HG02840 (cell line): ENCODE measurements at regions not wholly inside any gene's neighbourhood (a gene's known extent, or its start where the extent isn't known, plus 50 kb on each side); places are given as distances from the start of the nearest gene placed in this dataset.

ENCODE experiments used
- ATAC-seq: cut with Tn5 transposase; IDR thresholded peaks from one replicate; pipeline ENCODE4 v1.9.1; 2021; ENCODE audit warnings: mild to moderate bottlenecking, moderate library complexity, moderate number of reproducible peaks; ENCODE audit not compliant: unreplicated experiment, low FRiP score

DNA sequence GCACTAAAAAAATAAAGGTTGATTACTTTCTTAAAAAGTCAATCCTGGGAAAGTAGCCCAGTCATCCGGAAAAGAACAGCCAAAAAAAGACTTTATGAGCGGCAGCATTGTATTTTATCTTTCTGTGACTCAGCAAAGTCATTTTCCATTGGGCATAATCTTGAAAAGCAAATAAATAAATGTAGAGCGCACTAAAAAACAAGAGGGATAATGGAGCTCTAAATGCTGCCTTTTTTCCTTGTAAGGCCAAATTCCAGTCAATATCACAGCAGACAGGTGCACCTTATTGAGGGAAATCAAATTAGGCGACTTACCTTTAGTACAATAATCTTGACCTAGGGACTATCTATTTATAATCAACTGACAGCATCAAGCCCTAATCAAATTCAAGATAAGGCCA is 266.8 kb downstream of the MTRR start:
- ATAC-seq = no peak

DNA sequence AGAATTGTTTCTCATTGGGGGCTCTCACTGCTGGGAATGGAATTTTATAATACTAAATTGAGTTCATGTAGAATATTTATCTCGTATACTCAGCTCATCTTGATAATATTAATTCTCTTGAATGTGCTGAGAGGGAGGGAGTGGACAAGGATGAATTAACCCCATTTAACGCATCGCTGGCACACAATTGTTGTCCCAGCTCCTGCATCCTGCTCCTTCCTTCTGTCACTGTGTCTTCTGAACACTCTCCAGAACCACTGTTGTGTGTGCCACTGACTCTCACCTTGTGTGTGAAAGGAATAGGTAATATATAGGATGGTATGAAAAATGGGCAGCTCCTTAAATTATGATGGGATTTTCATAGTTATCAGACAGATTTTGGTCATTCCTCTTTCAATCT is 267.3 kb downstream of the MTRR start:
- ATAC-seq = no peak

DNA sequence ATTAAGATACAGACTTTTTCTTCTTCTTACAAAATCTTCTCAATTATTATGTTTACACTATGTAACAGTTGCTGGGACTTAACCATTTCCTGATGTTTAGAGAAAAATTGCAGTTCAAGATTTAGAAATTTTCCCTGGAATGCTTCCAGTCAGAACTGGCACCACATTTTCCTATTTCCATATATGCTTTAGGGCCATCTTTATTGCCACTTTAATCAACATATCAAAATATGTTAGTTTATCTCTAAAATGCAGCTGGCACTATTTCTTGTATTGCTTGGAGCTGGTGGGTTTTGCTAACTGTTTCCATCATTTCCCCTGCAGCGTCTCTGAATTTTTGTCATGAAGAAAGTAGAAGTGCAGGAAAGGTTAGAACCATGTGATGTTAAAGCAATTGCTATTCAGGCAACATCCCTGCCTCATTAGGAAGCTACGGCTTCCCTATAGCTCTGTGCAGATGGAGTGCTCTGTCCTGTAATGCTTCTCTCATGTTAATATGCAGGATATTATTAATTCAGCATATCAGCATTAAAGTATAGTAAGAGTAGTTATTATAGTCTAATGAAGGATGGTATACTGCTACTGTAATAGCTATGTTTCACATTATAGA is 269.1 kb downstream of the MTRR start:
- ATAC-seq = no peak

DNA sequence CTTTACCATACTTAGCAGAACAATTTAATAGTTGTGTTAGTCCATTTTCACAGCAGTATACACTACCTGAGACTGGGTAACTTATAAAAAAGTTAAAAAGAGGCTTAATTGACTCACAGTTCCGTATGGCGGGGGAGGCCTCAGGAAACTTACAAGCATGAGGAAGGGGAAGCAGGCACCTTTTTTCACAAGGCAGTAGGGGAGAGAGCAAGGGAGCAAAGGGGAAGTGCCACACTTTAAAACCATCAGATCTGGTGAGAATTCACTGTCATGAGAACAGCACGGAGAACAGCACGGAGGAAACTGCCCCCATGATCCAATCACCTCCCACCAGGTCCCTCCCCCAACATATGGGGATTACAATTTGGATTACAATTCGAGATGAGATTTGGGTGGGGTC is 269.9 kb downstream of the MTRR start:
- ATAC-seq = no peak

DNA sequence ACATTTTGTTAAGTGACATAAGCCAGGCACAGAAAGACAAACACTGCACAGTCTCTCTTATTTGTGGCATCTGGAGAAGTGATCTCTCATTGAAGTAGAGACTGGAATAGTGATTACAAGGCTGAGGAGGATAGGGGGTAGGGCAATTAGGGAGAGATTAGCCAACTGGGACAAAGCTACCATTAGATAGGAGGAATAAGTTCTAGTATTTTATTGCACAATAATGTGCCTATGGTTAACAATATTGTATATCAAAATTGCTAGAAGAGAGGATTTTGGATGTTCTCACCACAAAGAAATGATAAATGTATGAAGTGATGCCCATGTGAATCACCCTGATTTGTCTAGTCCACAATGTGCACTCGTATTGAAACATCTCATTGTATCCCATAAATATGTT is 281.8 kb downstream of the MTRR start:
- no peak for ATAC-seq

DNA sequence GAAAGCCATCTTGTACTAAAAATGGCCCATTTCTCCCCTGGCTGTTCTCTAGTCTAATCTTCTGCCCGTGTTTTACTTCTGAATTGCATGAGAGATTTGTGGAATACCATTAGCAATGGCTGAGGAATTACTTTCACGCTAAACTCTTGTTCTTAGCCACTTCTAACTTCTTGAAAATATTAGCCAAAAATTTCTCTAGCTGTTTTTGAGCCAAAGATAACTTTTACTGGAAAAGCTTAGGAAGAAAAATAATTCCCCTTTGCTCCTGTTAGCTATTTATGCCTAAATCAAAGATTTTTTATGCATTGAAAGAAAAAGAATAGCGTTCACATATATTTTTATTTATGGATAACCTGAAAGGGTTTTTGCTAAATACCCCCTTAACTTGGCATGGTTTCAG is 287.8 kb downstream of the MTRR start:
- ATAC-seq = no peak

DNA sequence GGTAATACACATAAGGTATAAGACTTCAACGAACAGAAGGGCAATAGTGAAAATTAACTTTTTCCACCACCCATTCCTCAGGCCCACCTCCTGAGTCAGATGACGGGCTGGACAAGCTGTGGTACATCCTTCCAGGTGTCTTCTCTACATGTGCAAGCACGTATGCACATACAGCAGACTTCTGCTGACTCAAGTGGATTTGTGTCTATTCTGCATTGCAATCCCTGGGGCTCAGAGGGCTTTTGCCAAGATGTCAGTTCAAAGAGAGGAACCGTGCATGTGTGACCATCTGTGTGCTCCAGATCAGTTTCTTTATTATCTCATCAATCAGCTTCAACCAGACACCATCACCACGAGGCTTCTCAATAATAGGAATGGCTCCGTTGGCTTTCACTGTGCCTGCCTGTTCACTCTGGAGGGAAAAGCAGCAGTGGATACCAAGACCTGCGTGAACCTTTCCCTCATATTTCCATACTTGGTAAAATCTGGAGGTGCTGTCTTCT is 288.4 kb downstream of the MTRR start:
- no peak for ATAC-seq

DNA sequence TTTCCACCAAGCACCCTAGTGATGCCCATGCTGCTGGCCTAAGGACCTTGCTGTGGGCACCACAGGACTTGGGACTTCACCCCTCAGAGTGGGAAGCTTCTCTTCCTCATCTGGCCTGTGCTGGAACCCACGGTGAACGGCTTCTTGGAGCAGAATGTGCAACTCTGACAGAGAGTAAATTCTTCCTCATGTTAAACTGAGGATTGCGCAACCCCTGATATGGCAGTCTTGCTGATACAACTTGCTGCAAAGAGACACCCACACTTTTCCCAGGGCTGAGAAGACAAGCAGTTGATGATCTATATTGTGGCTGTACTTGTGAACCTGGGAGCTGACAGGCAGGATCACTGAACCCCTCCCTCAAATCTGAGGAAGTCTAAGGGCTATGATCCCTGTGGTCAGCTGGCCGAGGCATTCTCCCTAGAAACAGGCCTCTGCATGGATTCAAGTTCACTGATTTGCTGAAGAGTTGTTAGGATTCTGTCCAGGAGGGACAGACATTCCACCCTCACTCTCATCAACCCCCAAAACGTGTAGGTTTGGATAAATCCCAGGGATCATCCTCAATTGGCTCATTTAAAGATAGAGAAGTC is 307.2 kb downstream of the MTRR start:
- no peak for ATAC-seq

DNA sequence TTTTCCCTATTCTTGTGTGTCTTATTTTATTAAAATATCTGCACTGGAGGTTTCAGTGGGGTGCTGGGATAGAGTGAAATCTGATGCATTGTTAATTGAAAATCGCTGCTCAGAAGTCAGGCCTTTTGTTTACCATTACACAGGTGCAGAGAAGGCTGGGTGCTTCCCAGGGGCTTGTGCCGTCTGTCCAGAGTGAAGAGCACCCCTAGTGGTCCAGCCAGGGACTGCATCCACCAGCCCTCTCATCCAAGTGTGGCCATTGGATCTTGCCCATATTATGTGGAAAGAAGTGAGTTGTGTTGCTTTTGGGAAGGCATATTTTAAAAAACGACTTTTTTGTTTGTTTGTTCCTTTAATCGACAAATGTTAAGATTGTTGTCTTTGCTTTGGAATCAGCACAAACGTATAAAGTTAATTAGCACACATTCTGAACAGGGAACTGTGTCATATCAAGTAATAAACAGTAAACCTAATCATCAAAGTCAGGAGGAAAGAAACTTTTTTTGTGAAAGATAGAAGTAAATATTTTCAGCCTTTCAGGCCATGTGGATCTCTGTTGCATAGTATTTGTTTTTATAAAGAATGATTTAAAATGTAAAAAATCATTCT is 315.6 kb downstream of the MTRR start:
- ATAC-seq = peak; percentile 92

DNA sequence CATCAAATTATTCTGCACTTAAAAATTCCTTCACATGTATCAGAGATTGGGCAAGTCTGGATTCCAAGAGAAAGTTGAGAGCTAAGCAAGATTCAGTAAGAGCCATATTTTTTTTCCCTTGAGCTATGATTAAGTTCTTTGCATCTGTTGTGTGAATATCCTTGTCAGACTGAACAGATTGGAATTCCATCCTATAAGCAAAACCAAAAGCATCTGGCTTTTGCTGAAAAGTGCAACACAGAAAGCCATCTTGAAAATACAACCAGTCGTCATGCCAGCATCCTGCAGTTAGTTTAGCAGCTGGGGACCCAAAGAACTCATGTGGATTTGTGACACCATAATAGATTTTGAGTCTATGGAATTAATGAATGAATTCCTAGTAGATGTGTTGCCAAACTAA is 316.9 kb downstream of the MTRR start:
- ATAC-seq = no peak

DNA sequence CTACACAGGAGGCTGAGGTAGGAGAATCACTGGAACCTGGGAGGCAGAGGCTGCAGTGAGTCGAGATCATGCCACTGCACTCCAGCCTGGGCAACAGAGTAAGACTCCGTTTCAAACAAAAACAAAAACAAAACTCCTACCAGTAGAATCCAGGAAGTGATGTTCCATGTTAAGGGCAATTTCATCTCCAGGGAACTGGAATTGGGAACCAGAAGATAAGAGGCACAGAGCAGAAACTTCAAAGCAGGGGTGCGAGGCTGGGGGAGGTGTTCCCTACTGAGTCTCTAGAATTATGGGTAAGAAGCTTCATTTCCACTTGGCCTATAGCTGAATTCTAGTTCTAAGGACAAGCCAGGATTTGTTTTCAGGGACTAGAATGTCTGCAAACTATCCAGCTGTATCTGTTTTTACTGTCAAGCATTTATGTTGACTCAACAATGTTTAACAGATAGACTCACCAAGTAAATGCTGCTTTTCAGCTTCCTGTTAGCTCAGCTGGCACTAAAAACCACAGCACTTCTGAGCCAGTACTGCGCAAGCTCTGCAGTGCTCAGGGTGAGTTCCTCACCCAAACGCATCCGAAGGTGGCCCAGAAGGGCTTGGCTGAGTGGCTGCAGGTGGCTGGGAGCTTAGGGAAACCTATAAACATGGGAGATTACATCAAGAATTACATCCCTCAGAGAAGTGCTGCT is 320.1 kb downstream of the MTRR start:
- no peak for ATAC-seq

DNA sequence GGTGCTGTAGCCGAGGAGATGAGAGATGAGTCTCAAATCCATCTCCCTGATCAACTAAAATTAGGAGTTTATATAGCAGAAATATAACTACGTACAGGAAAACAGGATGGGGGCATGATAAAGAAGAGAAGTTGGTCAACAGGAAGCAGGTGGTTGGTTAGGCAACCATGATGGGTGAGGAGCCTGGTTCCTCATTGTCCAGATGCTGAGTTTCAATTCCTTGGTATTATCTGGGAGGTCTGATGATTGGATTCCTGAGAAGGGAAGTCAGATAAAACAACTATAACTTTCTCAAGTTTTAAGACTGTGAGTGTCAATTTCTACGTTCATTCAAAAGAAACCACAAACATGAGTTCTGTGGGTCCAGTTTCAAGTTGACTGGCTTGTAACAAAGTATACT is 323.9 kb downstream of the MTRR start:
- no peak for ATAC-seq

DNA sequence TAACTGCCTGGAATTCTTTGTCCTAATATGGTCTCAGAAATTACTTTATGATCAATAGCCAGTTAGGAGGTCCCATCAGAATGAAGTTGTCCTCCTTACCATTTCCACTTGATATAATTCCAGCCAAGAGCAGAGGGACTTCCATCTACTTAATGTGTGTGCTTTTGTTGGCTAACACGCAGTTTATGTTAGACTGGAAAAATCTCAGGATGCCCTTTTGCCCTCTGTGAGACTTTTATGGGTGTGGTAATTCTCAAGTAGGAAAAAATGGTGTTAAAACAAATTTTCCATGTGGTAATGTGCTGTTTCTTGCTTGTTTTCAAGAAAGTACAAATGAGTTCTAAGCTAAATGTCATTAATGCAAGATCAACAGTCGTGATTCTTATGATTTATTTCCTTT is 327.1 kb downstream of the MTRR start:
- ATAC-seq = no peak

DNA sequence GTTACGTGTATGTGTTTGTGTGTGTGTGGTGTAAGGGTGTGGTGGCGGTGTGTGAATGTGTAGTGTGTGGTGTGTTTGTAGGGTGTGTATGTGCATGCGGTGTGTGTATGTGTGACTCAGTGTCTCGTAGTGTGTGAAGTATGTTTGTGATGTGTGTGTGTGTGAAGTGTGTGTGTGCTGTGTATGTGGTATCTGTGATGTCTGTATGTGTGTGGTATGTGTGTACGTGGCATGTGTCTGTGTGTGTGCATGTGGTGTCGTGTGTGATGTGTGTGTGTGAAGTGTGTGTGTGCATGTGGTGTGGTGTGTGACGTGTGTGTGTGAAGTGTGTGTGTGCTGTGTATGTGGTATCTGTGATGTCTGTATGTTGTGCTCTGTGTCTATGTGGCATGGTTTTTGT is 339.4 kb downstream of the MTRR start:
- no peak for ATAC-seq

DNA sequence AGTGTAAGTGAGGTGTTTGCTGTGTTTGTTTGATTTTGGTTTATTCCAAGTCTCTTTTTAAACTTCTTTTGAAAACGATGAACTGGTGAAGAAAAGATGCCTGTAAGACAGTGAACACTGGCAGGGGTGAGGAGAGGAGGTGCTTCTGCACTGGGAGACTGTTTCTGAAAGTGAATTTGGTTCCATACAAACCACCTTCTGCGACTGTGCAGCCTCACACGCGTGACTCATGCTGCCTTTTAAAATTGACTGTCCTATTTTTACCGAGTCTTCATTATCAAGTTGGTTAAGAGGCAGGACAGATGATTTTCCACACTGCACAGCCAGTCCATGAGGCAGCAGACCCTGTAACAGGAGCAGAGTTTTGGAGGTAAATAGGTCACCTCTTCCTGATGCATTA is 340.6 kb downstream of the MTRR start:
- no peak for ATAC-seq

DNA sequence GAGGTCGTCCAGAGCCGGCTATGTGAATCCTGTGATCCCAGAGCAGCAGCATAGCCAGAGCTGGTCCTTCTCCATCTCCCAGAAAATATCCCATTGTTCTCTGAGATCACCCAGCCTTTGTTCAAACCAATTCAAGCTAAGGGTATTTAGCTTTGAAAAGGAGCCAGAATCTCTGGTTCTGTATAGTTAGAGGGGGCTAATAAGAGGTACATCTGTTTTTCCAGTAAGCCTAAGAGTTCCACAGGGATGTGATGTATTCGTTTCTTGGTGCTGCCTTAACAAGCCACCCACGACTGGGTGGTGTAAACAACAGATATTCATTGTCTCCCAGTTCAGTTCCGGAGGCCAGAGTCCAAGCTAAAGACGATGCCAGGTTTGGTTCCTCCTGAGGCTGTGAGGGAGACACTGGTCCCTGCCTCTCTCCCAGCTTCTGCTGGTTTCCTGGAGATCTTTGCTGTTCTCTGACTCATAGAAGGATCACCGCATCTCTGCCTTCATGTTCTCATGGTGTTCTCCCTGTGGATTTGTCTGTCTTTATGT is 344.8 kb downstream of the MTRR start:
- ATAC-seq = no peak

DNA sequence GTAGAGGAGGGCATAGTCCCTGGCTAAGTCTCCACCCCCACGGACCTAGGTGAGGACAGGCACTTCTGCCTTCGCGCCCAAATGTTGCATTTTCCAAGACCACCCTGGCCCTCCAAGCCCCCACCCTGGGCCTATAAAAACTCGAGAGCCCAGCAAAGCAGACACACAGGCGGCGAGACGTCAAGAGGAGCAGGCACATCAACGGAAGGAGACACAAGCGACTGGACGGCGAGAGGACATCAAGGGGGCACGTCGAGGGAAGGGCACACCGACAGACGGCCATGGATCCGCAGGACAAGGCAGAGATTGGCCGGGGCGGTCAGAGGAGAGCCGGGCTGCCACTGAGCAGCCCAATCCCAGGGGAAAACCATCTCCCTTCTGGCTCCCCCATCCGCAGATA is 348.0 kb downstream of the MTRR start:
- no peak for ATAC-seq

DNA sequence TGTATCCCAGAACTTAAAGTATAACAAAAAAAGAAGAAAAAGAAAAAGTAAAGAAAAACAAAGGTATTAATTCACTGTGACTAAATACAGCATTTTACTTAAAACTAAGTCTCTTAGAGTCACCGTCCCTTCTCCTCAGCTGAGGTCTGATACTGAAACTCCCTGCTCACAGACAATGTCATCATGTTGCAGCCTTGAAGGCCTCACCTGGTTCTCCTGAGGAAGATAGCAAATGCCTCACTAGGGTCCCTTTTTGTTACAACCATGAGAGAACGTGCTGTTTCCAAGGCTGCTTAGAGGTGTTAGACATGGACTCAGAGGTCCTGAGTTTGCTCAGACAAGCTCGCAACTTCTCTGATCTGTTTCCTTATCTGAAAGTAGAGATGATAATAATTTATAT is 357.2 kb downstream of the MTRR start:
- ATAC-seq = no peak

DNA sequence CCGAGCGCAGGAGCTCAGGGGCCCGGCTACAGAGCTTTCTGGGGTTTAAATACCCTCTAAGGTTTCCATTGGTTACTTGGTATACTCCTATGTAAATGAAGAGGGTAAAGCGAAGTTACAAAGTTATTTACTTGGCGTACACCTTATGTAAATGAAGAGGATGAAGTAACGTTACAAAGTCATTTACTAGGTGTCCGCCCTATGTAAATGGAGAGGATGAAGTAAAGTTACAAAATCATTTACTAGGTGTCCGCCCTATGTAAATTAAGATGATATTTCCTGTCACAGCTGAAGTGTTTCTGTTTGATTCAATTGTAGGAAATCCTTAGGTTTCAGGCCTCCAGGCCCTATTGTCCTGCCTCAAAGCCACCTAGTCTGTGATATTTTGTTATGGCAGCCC is 358.2 kb downstream of the MTRR start:
- ATAC-seq = no peak

DNA sequence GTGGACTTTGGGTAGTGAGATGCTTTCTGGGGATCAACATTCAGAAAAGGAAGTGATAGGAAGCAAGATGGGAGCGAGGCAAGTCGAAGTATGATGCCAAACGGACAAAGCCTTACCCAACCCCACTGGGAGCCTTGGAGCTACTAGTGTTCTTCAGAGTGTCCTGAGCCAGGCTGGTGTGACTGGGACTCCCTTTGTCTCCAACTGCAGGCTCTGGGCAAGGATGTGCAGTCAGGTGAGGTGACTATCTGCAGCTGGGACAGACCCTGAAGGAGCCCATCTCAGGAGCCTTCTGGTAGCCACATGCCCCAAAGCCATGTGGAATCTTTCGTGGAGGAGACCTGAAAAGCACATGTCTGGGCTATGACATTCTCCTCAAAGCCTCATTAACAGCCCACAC is 360.6 kb downstream of the MTRR start:
- no peak for ATAC-seq

DNA sequence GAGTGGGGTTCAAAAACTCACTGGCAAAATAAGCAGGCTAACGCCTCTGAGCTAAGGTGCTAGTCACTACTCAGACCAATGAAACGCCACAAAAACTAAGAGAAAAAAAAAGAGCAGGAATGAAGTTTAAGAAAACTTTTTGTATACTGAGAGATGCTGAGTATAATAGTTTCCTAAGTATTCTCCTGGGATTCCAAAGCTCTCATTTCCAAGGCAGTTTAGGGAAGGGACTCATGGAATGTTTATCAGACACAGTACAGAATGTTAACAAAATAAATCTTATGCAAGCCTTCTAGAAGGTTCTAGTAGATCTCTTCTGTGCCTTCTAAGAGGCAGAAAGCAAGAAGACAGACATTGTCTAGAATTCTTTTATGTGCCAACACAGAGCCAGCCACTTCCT is 361.9 kb downstream of the MTRR start:
- no peak for ATAC-seq
